Esophagus squamous epithelium (tissue), 5 donors: ENCODE measurements at regions not wholly inside any gene's neighbourhood (a gene's known extent, or its start where the extent isn't known, plus 50 kb on each side); places are given as distances from the start of the nearest gene placed in this dataset.

Experiments used
- DNase-seq: peaks from one replicate; lab custom pipeline; 2025; lab: John Stamatoyannopoulos, UW
- H3K27ac ChIP-seq, 4 donors: fragments of 200-600 bp; sonication (generic); one replicate each; pipeline ENCODE4 v1.5.1; 2016 to 2019; ENCODE audit warnings: mild to moderate bottlenecking in 1 of 4
- H3K27me3 ChIP-seq, 4 donors: fragments of 200-600 bp; sonication (generic); 1 replicate in 3 of 4; 2 replicates in 1 of 4; pipeline versions ENCODE4 v1.5.1 to v1.6.0; 2017 to 2021; ENCODE audit warnings: antibody characterized with exemption in 1 of 4
- H3K36me3 ChIP-seq, 3 donors: fragments of 200-600 bp; sonication (generic); one replicate each; pipeline ENCODE4 v1.5.1; 2016 to 2019
- H3K4me1 ChIP-seq, 3 donors: fragments of 200-600 bp; sonication (generic); one replicate each; pipeline ENCODE4 v1.5.1; 2017 to 2019
- H3K4me3 ChIP-seq, 4 donors: fragments of 200-600 bp; sonication (generic); 1 replicate in 3 of 4; 2 replicates in 1 of 4; pipeline ENCODE4 v1.5.1; 2016 to 2019; ENCODE audit warnings: mild to moderate bottlenecking in 2 of 4, moderate library complexity in 1 of 4
- H3K9me3 ChIP-seq, 3 donors: fragments of 200-600 bp; sonication (generic); one replicate each; pipeline ENCODE4 v1.5.1; 2016 to 2019
- CTCF ChIP-seq, 6 experiments: fragments of 450-650 bp in 4 of 6; fragments of 200-600 bp in 2 of 6; sonication (generic) in 2 of 6; IDR thresholded peaks; one replicate each; pipeline ENCODE4 v1.5.1; 2016 to 2019; ENCODE audit warnings: antibody characterized with exemption in 6 of 6, mild to moderate bottlenecking in 4 of 6, moderate library complexity in 4 of 6
- POLR2A ChIP-seq, 4 donors: fragments of 450-650 bp; IDR thresholded peaks; one replicate each; pipeline ENCODE4 v1.6.1; 2017; ENCODE audit warnings: antibody characterized with exemption in 4 of 4, mild to moderate bottlenecking in 4 of 4, moderate library complexity in 3 of 4
- WGBS, 2 donors: methylation state at CpG; one replicate each; pipeline ENCODE4 v1.1.5; 2018; 5-methylcytosine and 5-hydroxymethylcytosine counted together
- intact Hi-C: fragments of 100-400 bp; cut with DNase I; formaldehyde crosslinking; loops from one replicate; pipeline ENCODE4 v1.15.0; 2022
- donor health status: DM: yes; HTN: yes; CAD: no.

- Histone ChIP-seq H3K27ac (peak overlapping the region in 2 of 4 donors; percentile 17 to 66), H3K4me1 (peaks cover 0 to 8% (median 5%) of the 10 kb centered on the region in 3 donors), H3K4me3 (no peak overlapping the region), H3K9me3 (no peaks in the 10 kb centered on the region), H3K27me3 (no peaks in the 10 kb centered on the region), H3K36me3 (no peaks in the 10 kb centered on the region)
- intact Hi-C loops, result no loop called here
- WGBS, 2 donors, result 67 to 87% methylated on average over 3 of the region's 3 CpGs
- no peak for DNase-seq
- TF ChIP-seq POLR2A (IDR thresholded peaks at IDR 0.05) (no peak), CTCF (IDR thresholded peaks at IDR 0.05) (no peak)
Measured at GRCh38 chr10:105953861-105954260, 1210.6 kb downstream of the SORCS1 start.

- DNase-seq, result no peak
- Histone ChIP-seq H3K36me3 (no peaks in the 10 kb centered on the region), H3K4me1 (peaks cover 0 to 8% (median 5%) of the 10 kb centered on the region in 3 donors), H3K27me3 (no peaks in the 10 kb centered on the region), H3K4me3 (no peak overlapping the region), H3K27ac (peak overlapping the region in 3 of 4 donors; percentile 33 to 66 (median 54)), H3K9me3 (no peaks in the 10 kb centered on the region)
- WGBS, 2 donors, result 61 to 73% methylated on average over 4 of the region's 4 CpGs
- TF ChIP-seq CTCF (IDR thresholded peaks at IDR 0.05) (no peak), POLR2A (IDR thresholded peaks at IDR 0.05) (no peak)
- intact Hi-C loops, result no loop called here
Measured at GRCh38 chr10:105953056-105953455, 1211.5 kb downstream of the SORCS1 start.

- DNase-seq, result no peak
- 0 to 3% methylated on average over 3 of the region's 3 CpGs for WGBS, 2 donors
- TF ChIP-seq CTCF (IDR thresholded peaks at IDR 0.05) (no peak), POLR2A (IDR thresholded peaks at IDR 0.05) (no peak)
- intact Hi-C loops, result no loop called here
- H3K36me3 ChIP-seq, result no peaks in the 10 kb centered on the region
- no peaks in the 10 kb centered on the region for H3K9me3 ChIP-seq
- peak overlapping the region in 3 of 4 donors; percentile 33 to 66 (median 54) for H3K27ac ChIP-seq
- H3K27me3 ChIP-seq, result no peaks in the 10 kb centered on the region
- no peak overlapping the region for H3K4me3 ChIP-seq
- H3K4me1 ChIP-seq, result peaks cover 0 to 8% (median 5%) of the 10 kb centered on the region in 3 donors
Measured at GRCh38 chr10:105952153-105952552, 1212.4 kb downstream of the SORCS1 start.

- Histone ChIP-seq H3K4me1 (peaks cover 0 to 8% (median 5%) of the 10 kb centered on the region in 3 donors), H3K27me3 (no peaks in the 10 kb centered on the region), H3K4me3 (no peak overlapping the region), H3K36me3 (no peaks in the 10 kb centered on the region), H3K9me3 (no peaks in the 10 kb centered on the region), H3K27ac (no peak overlapping the region)
- WGBS, 2 donors, result 31 to 34% methylated on average over 2 of the region's 2 CpGs
- peak; percentile 24 to 75 (median 63) for TF ChIP-seq CTCF (IDR thresholded peaks at IDR 0.05)
- no peak for TF ChIP-seq POLR2A (IDR thresholded peaks at IDR 0.05)
- intact Hi-C loops, result no loop called here
- DNase-seq, result no peak
Measured at GRCh38 chr10:105950410-105950809, 1214.1 kb downstream of the SORCS1 start.

GRCh38 chr10:105949721-105950120, 1214.8 kb downstream of the SORCS1 start:
- H3K36me3 ChIP-seq, result no peaks in the 10 kb centered on the region
- no peak overlapping the region for H3K4me3 ChIP-seq
- intact Hi-C loops, result no loop called here
- no peak overlapping the region for H3K27ac ChIP-seq
- 13 to 34% methylated on average over 2 of the region's 2 CpGs for WGBS, 2 donors
- H3K27me3 ChIP-seq, result no peaks in the 10 kb centered on the region
- peaks cover 0 to 8% (median 5%) of the 10 kb centered on the region in 3 donors for H3K4me1 ChIP-seq
- H3K9me3 ChIP-seq, result no peaks in the 10 kb centered on the region
- DNase-seq, result no peak
- TF ChIP-seq CTCF (IDR thresholded peaks at IDR 0.05) (no peak), POLR2A (IDR thresholded peaks at IDR 0.05) (no peak)
